D721Med (cell line): ENCODE measurements at regions not wholly inside any gene's neighbourhood (a gene's known extent, or its start where the extent isn't known, plus 50 kb on each side); places are given as distances from the start of the nearest gene placed in this dataset.

ENCODE experiments used
- DNase-seq: peaks from one replicate; pipeline ENCODE4 v3.0.0; 2011; ENCODE audit warnings: low spot score; ENCODE audit not compliant: insufficient read length
- FAIRE-seq: peaks from 2 replicates; lab custom pipeline; 2011; peaks lifted over from hg19 to GRCh38; lab: Jason Lieb, UNC
- CTCF ChIP-seq: IDR thresholded peaks from 2 replicates; pipeline ENCODE4 v1.5.1; 2012; ENCODE audit warnings: mild to moderate bottlenecking, control low read depth; ENCODE audit not compliant: insufficient read depth; ENCODE audit errors: missing control alignments

GRCh38 chr16:79326549-79326948, 274.0 kb downstream of the MAF start:
- FAIRE-seq (no peak), DNase-seq (no peak)
- no peak for TF ChIP-seq CTCF

- TF ChIP-seq CTCF = no peak
- no peak for FAIRE-seq
- no peak for DNase-seq
Measured at GRCh38 chr16:79325226-79325945, 275.2 kb downstream of the MAF start.

GRCh38 chr16:79320956-79321355, 279.6 kb downstream of the MAF start:
- FAIRE-seq = no peak
- no peak for DNase-seq
- no peak for TF ChIP-seq CTCF

- no peak for FAIRE-seq
- no peak for DNase-seq
- no peak for TF ChIP-seq CTCF
Measured at GRCh38 chr16:79318143-79318899, 282.2 kb downstream of the MAF start.

- DNase-seq (no peak), FAIRE-seq (no peak)
- TF ChIP-seq CTCF = no peak
Measured at GRCh38 chr16:79317521-79317920, 283.0 kb downstream of the MAF start.

- no peak for FAIRE-seq
- no peak for TF ChIP-seq CTCF
- DNase-seq = no peak
Measured at GRCh38 chr16:79317026-79317425, 283.5 kb downstream of the MAF start.

GRCh38 chr16:79316004-79316458, 284.5 kb downstream of the MAF start:
- no peak for TF ChIP-seq CTCF
- no peak for FAIRE-seq
- no peak for DNase-seq
